Endothelial cell of umbilical vein (primary cell): ENCODE measurements at regions not wholly inside any gene's neighbourhood (a gene's known extent, or its start where the extent isn't known, plus 50 kb on each side); places are given as distances from the start of the nearest gene placed in this dataset.

ENCODE experiments used
- BruUV-seq: library from RNA; stranded (reverse); fragments of 400-500 nt; replicated peaks from 2 replicates; lab custom pipeline; 2021; lab: Mats Ljungman, UMichigan
- CTCF ChIA-PET: fragments of 300-600, 350-600 bp; sonication (Branson Sonifier 250); formaldehyde crosslinking; loops from one replicate; lab custom pipeline; 2021; ENCODE audit warnings: antibody characterized with exemption, inconsistent platforms; lab: Charles Lee
- POLR2A ChIA-PET: fragments of 300-600, 350-600 bp; sonication (Branson Sonifier 250); formaldehyde crosslinking; loops from one replicate; lab custom pipeline; 2021; ENCODE audit warnings: antibody characterized with exemption, inconsistent platforms; lab: Charles Lee
- DNase-seq: peaks from one replicate; pipeline ENCODE4 v3.0.0-alpha.2; 2011; ENCODE audit warnings: low read depth, low spot score
- FAIRE-seq: peaks from 2 replicates; lab custom pipeline; 2011; peaks lifted over from hg19 to GRCh38; lab: Jason Lieb, UNC
- H2AFZ ChIP-seq: 2 replicates; pipeline ENCODE4 v1.6.0; 2012; ENCODE audit warnings: low read depth, low read length, control low read depth, inconsistent platforms
- H3K27ac ChIP-seq: 2 replicates; pipeline ENCODE4 v1.5.1; 2011; ENCODE audit warnings: low read depth, mild to moderate bottlenecking, control low read depth, low read length, moderate library complexity; ENCODE audit not compliant: insufficient read depth
- H3K27me3 ChIP-seq, 2 experiments: 2 replicates each; pipeline versions ENCODE4 v1.6.0 to v1.6.1; 2011; ENCODE audit warnings: low read length in 2 of 2, mixed read lengths in 1 of 2; ENCODE audit not compliant: control insufficient read depth in 2 of 2, insufficient read depth in 2 of 2
- H3K36me3 ChIP-seq, 2 experiments: 2 replicates in 1 of 2; 3 replicates in 1 of 2; pipeline ENCODE4 v1.5.1; 2011; ENCODE audit warnings: low read length in 2 of 2, mild to moderate bottlenecking in 1 of 2, moderate library complexity in 1 of 2; ENCODE audit not compliant: control insufficient read depth in 2 of 2, insufficient read depth in 2 of 2; ENCODE audit errors: extremely low read depth in 1 of 2
- H3K4me1 ChIP-seq: 3 replicates; pipeline ENCODE4 v1.5.1; 2011; ENCODE audit warnings: mild to moderate bottlenecking, low read length; ENCODE audit not compliant: control insufficient read depth, insufficient read depth; ENCODE audit errors: extremely low read depth
- H3K4me2 ChIP-seq: 2 replicates; pipeline ENCODE4 v1.6.1; 2011; ENCODE audit warnings: low read length, control low read depth, mixed read lengths; ENCODE audit not compliant: insufficient read depth
- H3K4me3 ChIP-seq, 3 experiments: fragments of 200-600 bp in 1 of 3; sonication (generic), shearing (Covaris generic) in 1 of 3; replicated peaks in 1 of 3; 2 replicates each; pipeline ENCODE4 v1.5.1; 2011 to 2016; ENCODE audit warnings: control low read depth in 3 of 3, low read length in 3 of 3, mild to moderate bottlenecking in 2 of 3, inconsistent platforms in 1 of 3, low read depth in 1 of 3, moderate library complexity in 1 of 3; ENCODE audit not compliant: insufficient read depth in 1 of 3
- H3K79me2 ChIP-seq: 2 replicates; pipeline ENCODE4 v1.6.0; 2012; ENCODE audit warnings: low read length, inconsistent platforms; ENCODE audit not compliant: control insufficient read depth, insufficient read depth
- H3K9ac ChIP-seq: replicated peaks from 2 replicates; pipeline ENCODE3; 2011; ENCODE audit warnings: low read length, control low read depth; ENCODE audit not compliant: insufficient read depth; ENCODE audit errors: extremely low read depth
- H3K9me1 ChIP-seq: replicated peaks from 3 replicates; pipeline ENCODE4 v1.6.0; 2011; ENCODE audit warnings: mild to moderate bottlenecking, low read length; ENCODE audit not compliant: control insufficient read depth, insufficient read depth; ENCODE audit errors: extremely low read depth
- H3K9me3 ChIP-seq: replicated peaks from 2 replicates; pipeline ENCODE4 v1.5.1; 2012; ENCODE audit warnings: low read length, inconsistent platforms; ENCODE audit not compliant: control insufficient read depth, insufficient read depth
- H4K20me1 ChIP-seq: replicated peaks from 2 replicates; pipeline ENCODE3; 2011; ENCODE audit warnings: mild to moderate bottlenecking, low read length; ENCODE audit not compliant: control insufficient read depth, insufficient read depth; ENCODE audit errors: extremely low read depth
- CTCF ChIP-seq, 2 donors: IDR thresholded peaks; 1 replicate in 1 of 2; 2 replicates in 1 of 2; pipeline ENCODE4 v1.5.1; 2011; ENCODE audit warnings: low read length in 2 of 2, mild to moderate bottlenecking in 2 of 2, moderate library complexity in 2 of 2, control low read depth in 1 of 2, inconsistent platforms in 1 of 2, low read depth in 1 of 2; ENCODE audit not compliant: insufficient read depth in 1 of 2; ENCODE audit errors: extremely low read depth in 1 of 2
- EZH2 ChIP-seq: IDR thresholded peaks from 2 replicates; pipeline ENCODE4 v1.6.1; 2012; ENCODE audit warnings: borderline replicate concordance, low read depth, mild to moderate bottlenecking, moderate library complexity, low read length, inconsistent platforms; ENCODE audit not compliant: severe bottlenecking
- FOS ChIP-seq: IDR thresholded peaks from 2 replicates; pipeline ENCODE4 v1.6.1; 2011; ENCODE audit warnings: mild to moderate bottlenecking, low read length, moderate library complexity, borderline replicate concordance; ENCODE audit not compliant: insufficient read depth
- GATA2 ChIP-seq: IDR thresholded peaks from 2 replicates; pipeline ENCODE4 v1.7.0; 2011; ENCODE audit warnings: low read depth, mild to moderate bottlenecking, moderate library complexity, mixed read lengths, low read length; ENCODE audit not compliant: insufficient read length, insufficient read depth
- JUN ChIP-seq: IDR thresholded peaks from 2 replicates; pipeline ENCODE4 v1.6.1; 2011; ENCODE audit warnings: borderline replicate concordance, low read depth; ENCODE audit not compliant: insufficient read length, insufficient read depth
- MAX ChIP-seq: IDR thresholded peaks from 2 replicates; pipeline ENCODE4 v1.6.1; 2011; ENCODE audit not compliant: insufficient read depth, insufficient read length
- MYC ChIP-seq: IDR thresholded peaks from one replicate; pipeline ENCODE4 v1.6.1; 2011; ENCODE audit warnings: mild to moderate bottlenecking, low read depth, low read length
- POLR2A ChIP-seq: IDR thresholded peaks from 2 replicates; pipeline ENCODE4 v1.6.1; 2012; ENCODE audit warnings: low read depth, mild to moderate bottlenecking, control low read depth, low read length
- POLR2AphosphoS5 ChIP-seq: IDR thresholded peaks from 2 replicates; pipeline ENCODE4 v1.6.1; 2012; ENCODE audit warnings: low read depth, mild to moderate bottlenecking, control low read depth, low read length, moderate library complexity; ENCODE audit not compliant: insufficient read depth
- dilution Hi-C: fragments of 300-500 bp; cut with MboI; formaldehyde crosslinking; loops from one replicate; pipeline ENCODE4 v1.15.0; 2019; ENCODE audit warnings: low sequenced_read_pairs; ENCODE audit not compliant: extremely low pct_ligation_motif_present
- intact Hi-C: fragments of 100-400 bp; cut with micrococcal nuclease; formaldehyde crosslinking; loops from one replicate; pipeline ENCODE4 v1.10.0; 2022

- intact Hi-C loops (loop anchor here (1.0 kb wide), 1 partner anchor 241 kb away; no protein-coding TSS in a partner anchor), dilution Hi-C loops (no loop called here)
- Histone ChIP-seq H4K20me1 (no peaks in the 10 kb centered on the region), H3K4me3 (no peak overlapping the region), H3K9ac (no peak overlapping the region), H3K36me3 (no peaks in the 10 kb centered on the region), H3K79me2 (no peaks in the 10 kb centered on the region), H3K4me1 (no peaks in the 10 kb centered on the region), H2AFZ (no peak overlapping the region), H3K9me3 (no peaks in the 10 kb centered on the region), H3K4me2 (no peak overlapping the region), H3K27ac (no peak overlapping the region), H3K27me3 (no peaks in the 10 kb centered on the region), H3K9me1 (no peaks in the 10 kb centered on the region)
- CTCF ChIA-PET, result interaction anchor here (1.0 to 1.2 kb wide), 2 partner anchors 241 to 378 kb away, joined by 3 read pairs; no protein-coding TSS in a partner anchor
- POLR2A ChIA-PET, result no interaction called here
- DNase-seq (peak; percentile 15), FAIRE-seq (no peak)
- BruUV-seq, result no TSS peak
- no peak for TF ChIP-seq MYC
Measured at GRCh38 chr21:15241997-15242736, 177.4 kb upstream of the NRIP1 start.

- Histone ChIP-seq H3K9me1 (no peaks in the 10 kb centered on the region), H3K9ac (no peak overlapping the region), H3K27ac (no peak overlapping the region), H3K27me3 (no peaks in the 10 kb centered on the region), H4K20me1 (no peaks in the 10 kb centered on the region), H3K79me2 (no peaks in the 10 kb centered on the region), H3K4me3 (no peak overlapping the region), H3K4me1 (no peaks in the 10 kb centered on the region), H3K4me2 (no peak overlapping the region), H3K36me3 (no peaks in the 10 kb centered on the region), H2AFZ (no peak overlapping the region), H3K9me3 (no peaks in the 10 kb centered on the region)
- dilution Hi-C loops, result no loop called here
- intact Hi-C loops, result loop anchor here (1.0 kb wide), 1 partner anchor 240 kb away; no protein-coding TSS in a partner anchor
- DNase-seq, result no peak
- ChIA-PET POLR2A (no interaction called here), CTCF (interaction anchor here (1.0 to 1.3 kb wide), 3 partner anchors 150 to 378 kb away, joined by 3 read pairs; no protein-coding TSS in a partner anchor)
- no TSS peak for BruUV-seq
- TF ChIP-seq FOS (no peak), MYC (no peak), JUN (no peak), GATA2 (no peak), POLR2A (no peak), MAX (no peak), EZH2 (no peak), POLR2AphosphoS5 (no peak), CTCF (IDR thresholded peaks at IDR 0.05; ENCODE audit: extremely low read depth in 1 of 2, insufficient read depth in 1 of 2, low read depth in 1 of 2, low read length in 2 of 2) (no peak)
- FAIRE-seq, result no peak
Measured at GRCh38 chr21:15242906-15243305, 178.1 kb upstream of the NRIP1 start.
